Uterus (tissue), 3 donors: ENCODE measurements at regions not wholly inside any gene's neighbourhood (a gene's known extent, or its start where the extent isn't known, plus 50 kb on each side); places are given as distances from the start of the nearest gene placed in this dataset.
"Not testable (repeated sequence)": the region's sequence is repeated elsewhere in the genome, so short reads cannot be mapped to it uniquely, and the experiment has no call there.

Experiments
- DNase-seq, 2 donors: peaks; one replicate each; pipeline ENCODE4 v3.0.0-alpha.2; 2019 to 2020
- H3K27ac ChIP-seq, 2 donors: fragments of 200-600 bp; sonication (generic); 1 replicate in 1 of 2; 2 replicates in 1 of 2; pipeline ENCODE4 v1.5.1; 2016 to 2018
- H3K27me3 ChIP-seq, 2 donors: fragments of 200-600 bp; sonication (generic); one replicate each; pipeline ENCODE4 v1.5.1; 2018 to 2019; ENCODE audit warnings: control low read depth in 1 of 2
- H3K36me3 ChIP-seq, 2 donors: fragments of 200-600 bp; sonication (generic); one replicate each; pipeline ENCODE4 v1.5.1; 2019; ENCODE audit warnings: control low read depth in 1 of 2
- H3K4me1 ChIP-seq, 2 donors: fragments of 200-600 bp; sonication (generic); one replicate each; pipeline ENCODE4 v1.5.1; 2018 to 2019; ENCODE audit warnings: control low read depth in 1 of 2
- H3K4me3 ChIP-seq, 2 donors: fragments of 200-600 bp; sonication (generic); 1 replicate in 1 of 2; 2 replicates in 1 of 2; pipeline ENCODE4 v1.5.1; 2018 to 2019; ENCODE audit warnings: mild to moderate bottlenecking in 1 of 2
- H3K9me3 ChIP-seq, 2 donors: fragments of 200-600 bp; sonication (generic); one replicate each; pipeline ENCODE4 v1.5.1; 2019; ENCODE audit warnings: control low read depth in 1 of 2
- CTCF ChIP-seq, 4 experiments: fragments of 200-600 bp in 2 of 4; fragments of 450-650 bp in 2 of 4; sonication (generic) in 2 of 4; IDR thresholded peaks; one replicate each; pipeline ENCODE4 v1.5.1; 2016 to 2019; ENCODE audit warnings: antibody characterized with exemption in 4 of 4, mild to moderate bottlenecking in 2 of 4, moderate library complexity in 1 of 4
- POLR2A ChIP-seq, 2 donors: fragments of 450-650 bp; IDR thresholded peaks; one replicate each; pipeline ENCODE4 v1.6.1; 2016; ENCODE audit warnings: antibody characterized with exemption in 2 of 2, mild to moderate bottlenecking in 1 of 2, moderate library complexity in 1 of 2
- intact Hi-C: fragments of 100-400 bp; cut with DNase I; formaldehyde crosslinking; loops from one replicate; pipeline ENCODE4 v1.15.1; 2023; ENCODE audit warnings: low total_unique reads
- donor health status: DM: yes; HTN: yes; CAD: no.

- TF ChIP-seq POLR2A (IDR thresholded peaks at IDR 0.05) (no peak), CTCF (IDR thresholded peaks at IDR 0.05) (no peak)
- no peak for DNase-seq
- H3K9me3 ChIP-seq, result no peaks in the 10 kb centered on the region
- H3K36me3 ChIP-seq, result no peaks in the 10 kb centered on the region
- intact Hi-C loops, result no loop called here
- H3K4me1 ChIP-seq, result peaks cover 0 to 6% of the 10 kb centered on the region in 2 donors
- H3K27me3 ChIP-seq, result no peaks in the 10 kb centered on the region
- no peak overlapping the region for H3K27ac ChIP-seq
- H3K4me3 ChIP-seq, result no peak overlapping the region
These were observed 138.4 kb upstream of the TBL1XR1 start for GRCh38 chr3:177335728-177336127.

GRCh38 chr3:177336873-177337450 lies 139.7 kb upstream of the TBL1XR1 start:
- Histone ChIP-seq H3K36me3 (no peaks in the 10 kb centered on the region), H3K27ac (peak overlapping the region; percentile 38 to 56), H3K4me1 (peaks cover 0 to 6% of the 10 kb centered on the region in 2 donors), H3K9me3 (no peaks in the 10 kb centered on the region), H3K4me3 (no peak overlapping the region), H3K27me3 (no peaks in the 10 kb centered on the region)
- intact Hi-C loops, result no loop called here
- TF ChIP-seq POLR2A (IDR thresholded peaks at IDR 0.05) (no peak), CTCF (IDR thresholded peaks at IDR 0.05) (no peak)
- DNase-seq, result no peak

- H3K27me3 ChIP-seq, result no peaks in the 10 kb centered on the region
- H3K36me3 ChIP-seq, result no peaks in the 10 kb centered on the region
- no peaks in the 10 kb centered on the region for H3K9me3 ChIP-seq
- no peak for TF ChIP-seq CTCF (IDR thresholded peaks at IDR 0.05)
- no peak for TF ChIP-seq POLR2A (IDR thresholded peaks at IDR 0.05)
- no peak for DNase-seq
- intact Hi-C loops, result no loop called here
- H3K4me1 ChIP-seq, result peaks cover 0 to 6% of the 10 kb centered on the region in 2 donors
- H3K4me3 ChIP-seq, result no peak overlapping the region
- peak overlapping the region; percentile 38 to 56 for H3K27ac ChIP-seq
These were observed 140.5 kb upstream of the TBL1XR1 start for GRCh38 chr3:177337541-177338331.

GRCh38 chr3:177338697-177339219 lies 141.5 kb upstream of the TBL1XR1 start:
- Histone ChIP-seq H3K4me3 (no peak overlapping the region), H3K27me3 (no peaks in the 10 kb centered on the region), H3K4me1 (peaks cover 0 to 6% of the 10 kb centered on the region in 2 donors), H3K9me3 (no peaks in the 10 kb centered on the region), H3K27ac (peak overlapping the region in 1 of 2 donors; percentile 2), H3K36me3 (no peaks in the 10 kb centered on the region)
- intact Hi-C loops, result no loop called here
- no peak for TF ChIP-seq POLR2A (IDR thresholded peaks at IDR 0.05)
- DNase-seq, result no peak

- H3K4me3 ChIP-seq, H3K36me3 ChIP-seq, intact Hi-C loops, H3K4me1 ChIP-seq, DNase-seq, H3K27me3 ChIP-seq, H3K9me3 ChIP-seq: not testable (repeated sequence)
- H3K27ac ChIP-seq, result peak overlapping the region in 1 of 2 donors; percentile 2
These were observed 142.0 kb upstream of the TBL1XR1 start for GRCh38 chr3:177339220-177339703.

- Histone ChIP-seq H3K4me3 (no peak overlapping the region), H3K27ac (no peak overlapping the region), H3K9me3 (no peaks in the 10 kb centered on the region), H3K27me3 (no peaks in the 10 kb centered on the region), H3K4me1 (peaks cover 0 to 6% of the 10 kb centered on the region in 2 donors), H3K36me3 (no peaks in the 10 kb centered on the region)
- TF ChIP-seq CTCF (IDR thresholded peaks at IDR 0.05), result no peak
- TF ChIP-seq POLR2A (IDR thresholded peaks at IDR 0.05), result no peak
- intact Hi-C loops, result no loop called here
- no peak for DNase-seq
These were observed 143.1 kb upstream of the TBL1XR1 start for GRCh38 chr3:177340243-177340830.
